ENCODE measurements at regions not wholly inside any gene's neighbourhood (a gene's known extent, or its start where the extent isn't known, plus 50 kb on each side); places are given as distances from the start of the nearest gene placed in this dataset.
"Not testable (repeated sequence)": the region's sequence is repeated elsewhere in the genome, so short reads cannot be mapped to it uniquely, and the experiment has no call there.

- Histone ChIP-seq H3K36me3 (ENCODE audit: control insufficient read depth in 2 of 2, extremely low read depth in 1 of 2, insufficient read depth in 1 of 2, low read length in 1 of 2) (no peaks in the 10 kb centered on the region), H3K27ac (ENCODE audit: low read length) (no peak overlapping the region), H3K27me3 (replicated peaks in 1 of 2; ENCODE audit: control insufficient read depth in 2 of 2, extremely low read depth in 1 of 2, insufficient read depth in 2 of 2, low read length in 1 of 2) (no peaks in the 10 kb centered on the region), H3K4me1 (ENCODE audit: control insufficient read depth in 1 of 2, extremely low read depth in 1 of 2, insufficient read depth in 2 of 2, low read length in 2 of 2) (no peaks in the 10 kb centered on the region), H3K9me3 (no peaks in the 10 kb centered on the region), H3K4me3 (ENCODE audit: control insufficient read depth in 1 of 2, extremely low read depth in 1 of 2, low read length in 1 of 2) (no peak overlapping the region)
- no peaks in the 10 kb centered on the region for H3K36me3 Mint-ChIP-seq
- H3K27me3 Mint-ChIP-seq: peaks cover 2 to 18% of the 10 kb centered on the region in 2 donors
- DNase-seq (no peak), ATAC-seq (replicated peaks in 1 of 4) (no peak)
- no peaks in the 10 kb centered on the region for H3K4me1 Mint-ChIP-seq
- no peaks in the 10 kb centered on the region for H3K9me3 Mint-ChIP-seq
- H3K27ac Mint-ChIP-seq: no peak overlapping the region
- H3K4me3 Mint-ChIP-seq: no peak overlapping the region
- ChIA-PET POLR2A (interaction anchor here in 1 of 2 donors (0.7 kb wide), 1 partner anchor 15 kb away, joined by 4 read pairs; no protein-coding TSS in a partner anchor), CTCF (no interaction called here)
- WGBS (ENCODE audit: insufficient coverage): no CpG with 5 or more reads among the region's 3 CpGs
Measured at GRCh38 chr4:78004270-78004669, 52.9 kb upstream of the FRAS1 start.

- Histone ChIP-seq H3K27me3 (replicated peaks in 1 of 2; ENCODE audit: control insufficient read depth in 2 of 2, extremely low read depth in 1 of 2, insufficient read depth in 2 of 2, low read length in 1 of 2) (no peaks in the 10 kb centered on the region), H3K9me3 (no peaks in the 10 kb centered on the region), H3K4me3 (ENCODE audit: control insufficient read depth in 1 of 2, extremely low read depth in 1 of 2, low read length in 1 of 2) (no peak overlapping the region), H3K4me1 (ENCODE audit: control insufficient read depth in 1 of 2, extremely low read depth in 1 of 2, insufficient read depth in 2 of 2, low read length in 2 of 2) (no peaks in the 10 kb centered on the region), H3K27ac (ENCODE audit: low read length) (no peak overlapping the region), H3K36me3 (ENCODE audit: control insufficient read depth in 2 of 2, extremely low read depth in 1 of 2, insufficient read depth in 1 of 2, low read length in 1 of 2) (no peaks in the 10 kb centered on the region)
- Mint-ChIP-seq H3K27ac (no peak overlapping the region), H3K4me1 (no peaks in the 10 kb centered on the region), H3K4me3 (no peak overlapping the region), H3K27me3 (peaks cover 2 to 18% of the 10 kb centered on the region in 2 donors), H3K36me3 (no peaks in the 10 kb centered on the region), H3K9me3 (peaks cover 0 to 3% (median 0%) of the 10 kb centered on the region in 3 donors)
- DNase-seq: no peak
- no peak for ATAC-seq (replicated peaks in 1 of 4)
- 100% methylated on average over 1 of the region's 3 CpGs for WGBS (ENCODE audit: insufficient coverage)
- ChIA-PET POLR2A (no interaction called here), CTCF (no interaction called here)
Measured at GRCh38 chr4:78005086-78005485, 52.0 kb upstream of the FRAS1 start.

- H3K36me3 Mint-ChIP-seq; DNase-seq; H3K36me3 ChIP-seq (ENCODE audit: control insufficient read depth in 2 of 2, extremely low read depth in 1 of 2, insufficient read depth in 1 of 2, low read length in 1 of 2); H3K4me1 Mint-ChIP-seq; POLR2A ChIA-PET; H3K9me3 ChIP-seq; H3K4me3 Mint-ChIP-seq; H3K4me3 ChIP-seq (ENCODE audit: control insufficient read depth in 1 of 2, extremely low read depth in 1 of 2, low read length in 1 of 2); H3K27ac Mint-ChIP-seq; H3K4me1 ChIP-seq (ENCODE audit: control insufficient read depth in 1 of 2, extremely low read depth in 1 of 2, insufficient read depth in 2 of 2, low read length in 2 of 2); H3K27ac ChIP-seq (ENCODE audit: low read length); H3K27me3 ChIP-seq (replicated peaks in 1 of 2; ENCODE audit: control insufficient read depth in 2 of 2, extremely low read depth in 1 of 2, insufficient read depth in 2 of 2, low read length in 1 of 2); ATAC-seq (replicated peaks in 1 of 4); CTCF ChIA-PET: not testable (repeated sequence)
- WGBS (ENCODE audit: insufficient coverage): 88% methylated on average over 10 of the region's 26 CpGs
- peaks cover 5 to 13% (median 7%) of the 10 kb centered on the region in 3 donors for H3K9me3 Mint-ChIP-seq
- H3K27me3 Mint-ChIP-seq: peaks cover 2 to 16% of the 10 kb centered on the region in 2 donors
Measured at GRCh38 chr4:78007021-78007420, 50.1 kb upstream of the FRAS1 start.
